Psoas muscle (tissue), 7 donors: ENCODE measurements at regions not wholly inside any gene's neighbourhood (a gene's known extent, or its start where the extent isn't known, plus 50 kb on each side); places are given as distances from the start of the nearest gene placed in this dataset.

ENCODE experiments used
- ATAC-seq, 4 donors: fragments of 200-7000 bp; cut with Tn5 transposase; one replicate each; pipeline ENCODE4 v1.9.1; 2020; ENCODE audit warnings: moderate library complexity in 3 of 4, mild to moderate bottlenecking in 2 of 4
- DNase-seq, 2 donors: peaks; one replicate each; pipeline ENCODE4 v3.0.0-alpha.2; 2020
- H3K27ac ChIP-seq: fragments of 200-600 bp; one replicate; pipeline ENCODE4 v1.8.0; 2022
- H3K27me3 ChIP-seq, 3 donors: fragments of 200-600 bp in 1 of 3; one replicate each; pipeline versions ENCODE4 v1.6.1 to v1.8.0; 2013 to 2022; ENCODE audit warnings: low read length in 2 of 3, mild to moderate bottlenecking in 2 of 3, moderate library complexity in 1 of 3; ENCODE audit not compliant: insufficient read depth in 3 of 3
- H3K36me3 ChIP-seq, 2 donors: fragments of 200-600 bp in 1 of 2; one replicate each; pipeline versions ENCODE4 v1.6.1 to v1.8.0; 2013 to 2022; ENCODE audit warnings: low read depth in 1 of 2, mild to moderate bottlenecking in 1 of 2, moderate library complexity in 1 of 2; ENCODE audit not compliant: insufficient read depth in 1 of 2
- H3K4me1 ChIP-seq: fragments of 200-600 bp; one replicate; pipeline ENCODE4 v1.8.0; 2022
- H3K4me3 ChIP-seq: fragments of 200-600 bp; one replicate; pipeline ENCODE4 v1.8.0; 2022; ENCODE audit warnings: mild to moderate bottlenecking
- H3K9me3 ChIP-seq: fragments of 200-600 bp; one replicate; pipeline ENCODE4 v1.8.0; 2022
- CTCF ChIP-seq: fragments of 200-600 bp; IDR thresholded peaks from one replicate; pipeline ENCODE4 v1.8.0; 2022; ENCODE audit warnings: antibody characterized with exemption
- WGBS, 3 donors: extraction: QIAGEN DNeasy Blood & Tissue Kit; methylation state at CpG; one replicate each; pipeline versions ENCODE4 v1.1.6 to v1.1.7; 2013; 5-methylcytosine and 5-hydroxymethylcytosine counted together
- intact Hi-C, 2 donors: fragments of 100-400 bp; cut with DNase I; formaldehyde crosslinking; loops; one replicate each; pipeline versions ENCODE4 v1.11.0 to v1.14.2; 2022
- donor health status: healthy with polysubstance abuse.
- donor health status: DM: no; HTN: no; CAD: no; lungs with moderate emphysema.
- donor health status: Bipolar disorder and iron deficiency.
- donor health status: healthy.
- donor health status: DM: yes; HTN: yes; CAD: no.
- donor health status: DM: no; HTN: no; CAD: no.
- donor health status: DM: yes; HTN: yes; CAD: no.

- Histone ChIP-seq H3K4me1 (no peaks in the 10 kb centered on the region), H3K9me3 (no peaks in the 10 kb centered on the region), H3K27me3 (no peaks in the 10 kb centered on the region), H3K27ac (no peak overlapping the region), H3K36me3 (no peaks in the 10 kb centered on the region), H3K4me3 (no peak overlapping the region)
- TF ChIP-seq CTCF, result no peak
- no peak for DNase-seq
- 52 to 56% (median 53%) methylated on average over 4 of the region's 4 CpGs for WGBS, 3 donors
- no peak for ATAC-seq
- intact Hi-C loops, result no loop called here
Observed at GRCh38 chr11:82631722-82632630, 101.7 kb downstream of the FAM181B start.

GRCh38 chr11:82610671-82611070 is 123.0 kb downstream of the FAM181B start:
- H3K4me1 ChIP-seq, result no peaks in the 10 kb centered on the region
- intact Hi-C loops, result no loop called here
- ATAC-seq (no peak), DNase-seq (no peak)
- H3K27me3 ChIP-seq, result peaks cover 0 to 2% (median 0%) of the 10 kb centered on the region in 3 donors
- no peak for TF ChIP-seq CTCF
- no peak overlapping the region for H3K27ac ChIP-seq
- H3K4me3 ChIP-seq, result no peak overlapping the region
- H3K36me3 ChIP-seq, result no peaks in the 10 kb centered on the region
- H3K9me3 ChIP-seq, result no peaks in the 10 kb centered on the region

GRCh38 chr11:82606738-82607137 is 126.9 kb downstream of the FAM181B start:
- Histone ChIP-seq H3K4me3 (no peak overlapping the region), H3K9me3 (no peaks in the 10 kb centered on the region), H3K36me3 (no peaks in the 10 kb centered on the region), H3K27me3 (peaks cover 0 to 2% (median 0%) of the 10 kb centered on the region in 3 donors), H3K4me1 (no peaks in the 10 kb centered on the region), H3K27ac (no peak overlapping the region)
- no peak for ATAC-seq
- TF ChIP-seq CTCF, result no peak
- 46 to 85% (median 64%) methylated on average over 1 of the region's 1 CpG for WGBS, 3 donors
- DNase-seq, result no peak
- intact Hi-C loops, result no loop called here

GRCh38 chr11:82601711-82602110 is 132.0 kb downstream of the FAM181B start:
- no peak for ATAC-seq
- 68 to 87% (median 81%) methylated on average over 1 of the region's 1 CpG for WGBS, 3 donors
- no peak overlapping the region for H3K4me3 ChIP-seq
- no peak for TF ChIP-seq CTCF
- H3K4me1 ChIP-seq, result no peaks in the 10 kb centered on the region
- H3K27ac ChIP-seq, result no peak overlapping the region
- H3K9me3 ChIP-seq, result no peaks in the 10 kb centered on the region
- H3K27me3 ChIP-seq, result no peaks in the 10 kb centered on the region
- H3K36me3 ChIP-seq, result no peaks in the 10 kb centered on the region
- DNase-seq, result no peak
- intact Hi-C loops, result no loop called here

GRCh38 chr11:82599836-82600235 is 133.8 kb downstream of the FAM181B start:
- H3K27ac ChIP-seq, result no peak overlapping the region
- no peaks in the 10 kb centered on the region for H3K4me1 ChIP-seq
- H3K4me3 ChIP-seq, result no peak overlapping the region
- no peaks in the 10 kb centered on the region for H3K36me3 ChIP-seq
- DNase-seq, result no peak
- H3K27me3 ChIP-seq, result no peaks in the 10 kb centered on the region
- no peak for TF ChIP-seq CTCF
- ATAC-seq, result no peak
- intact Hi-C loops, result no loop called here
- H3K9me3 ChIP-seq, result no peaks in the 10 kb centered on the region
- 65 to 78% (median 68%) methylated on average over 2 of the region's 2 CpGs for WGBS, 3 donors
